ENCODE measurements at regions not wholly inside any gene's neighbourhood (a gene's known extent, or its start where the extent isn't known, plus 50 kb on each side); places are given as distances from the start of the nearest gene placed in this dataset.
"Not testable (repeated sequence)": the region's sequence is repeated elsewhere in the genome, so short reads cannot be mapped to it uniquely, and the experiment has no call there.

- DNase-seq: no peak
These were observed 613.3 kb downstream of the BCOR start for GRCh38 chrX:39484159-39485068.

- DNase-seq: no peak
These were observed 610.4 kb downstream of the BCOR start for GRCh38 chrX:39487166-39487968.

- DNase-seq: peak in 1 of 6 experiments; percentile 1
These were observed 609.8 kb downstream of the BCOR start for GRCh38 chrX:39487969-39488330.

- peak; percentile 12 to 57 (median 38) for DNase-seq
These were observed 606.0 kb downstream of the BCOR start for GRCh38 chrX:39491548-39492297.

- no peak for DNase-seq
These were observed 605.1 kb downstream of the BCOR start for GRCh38 chrX:39492497-39493162.

GRCh38 chrX:39493168-39493567 lies 604.6 kb downstream of the BCOR start:
- no peak for DNase-seq

- DNase-seq: not testable (repeated sequence)
These were observed 600.6 kb downstream of the BCOR start for GRCh38 chrX:39497117-39497516.

GRCh38 chrX:39497702-39498265 lies 600.0 kb downstream of the BCOR start:
- no peak for DNase-seq

- DNase-seq: no peak
These were observed 597.8 kb downstream of the BCOR start for GRCh38 chrX:39499996-39500395.

GRCh38 chrX:39501822-39502221 lies 595.9 kb downstream of the BCOR start:
- no peak for DNase-seq

- DNase-seq: no peak
These were observed 595.3 kb downstream of the BCOR start for GRCh38 chrX:39502486-39502885.

GRCh38 chrX:39504227-39504626 lies 593.5 kb downstream of the BCOR start:
- no peak for DNase-seq

- DNase-seq: no peak
These were observed 592.9 kb downstream of the BCOR start for GRCh38 chrX:39504850-39505259.

- DNase-seq: no peak
These were observed 591.6 kb downstream of the BCOR start for GRCh38 chrX:39506131-39506530.

- DNase-seq: no peak
These were observed 590.7 kb downstream of the BCOR start for GRCh38 chrX:39507034-39507433.

GRCh38 chrX:39507617-39508299 lies 590.0 kb downstream of the BCOR start:
- no peak for DNase-seq

GRCh38 chrX:39508300-39508692 lies 589.5 kb downstream of the BCOR start:
- peak in 3 of 6 experiments; percentile 1 to 24 (median 13) for DNase-seq

GRCh38 chrX:39509157-39509556 lies 588.6 kb downstream of the BCOR start:
- no peak for DNase-seq

GRCh38 chrX:39513836-39514235 lies 583.9 kb downstream of the BCOR start:
- DNase-seq: no peak

GRCh38 chrX:39514801-39515200 lies 583.0 kb downstream of the BCOR start:
- DNase-seq: no peak

GRCh38 chrX:39516427-39516841 lies 581.3 kb downstream of the BCOR start:
- no peak for DNase-seq

Measured in stimulated activated naive CD4-positive, alpha-beta T cell (primary cell).